Neural progenitor cell (in vitro differentiated cells): ENCODE measurements at regions not wholly inside any gene's neighbourhood (a gene's known extent, or its start where the extent isn't known, plus 50 kb on each side); places are given as distances from the start of the nearest gene placed in this dataset.

Source experiments
- DNase-seq: peaks from one replicate; pipeline ENCODE4 v3.0.0-alpha.2; 2016; ENCODE audit warnings: low spot score
- H2AFZ ChIP-seq: fragments of 200-600 bp; sonication (generic); replicated peaks from 2 replicates; pipeline ENCODE4 v1.6.1; 2016; ENCODE audit warnings: antibody characterized with exemption
- H3F3A ChIP-seq: fragments of 200-600 bp; sonication (generic); 2 replicates; pipeline ENCODE4 v1.6.1; 2016; ENCODE audit warnings: antibody characterized with exemption, low read depth
- H3K27ac ChIP-seq: fragments of 200-600 bp; sonication (generic); 2 replicates; pipeline ENCODE4 v1.5.1; 2016; ENCODE audit warnings: mild to moderate bottlenecking
- H3K27me3 ChIP-seq: fragments of 200-600 bp; sonication (generic); 2 replicates; pipeline ENCODE4 v1.6.1; 2016; ENCODE audit warnings: mild to moderate bottlenecking, moderate library complexity
- H3K36me3 ChIP-seq: fragments of 200-600 bp; sonication (generic); 2 replicates; pipeline ENCODE4 v1.5.1; 2016
- H3K4me1 ChIP-seq: fragments of 200-600 bp; sonication (generic); 2 replicates; pipeline ENCODE4 v1.6.1; 2016; ENCODE audit warnings: mixed run types
- H3K4me2 ChIP-seq: fragments of 200-600 bp; sonication (generic); 2 replicates; pipeline ENCODE4 v1.6.1; 2016
- H3K4me3 ChIP-seq: fragments of 200-600 bp; sonication (generic); 2 replicates; pipeline ENCODE4 v1.5.1; 2016
- H3K79me2 ChIP-seq: fragments of 200-600 bp; sonication (generic); 2 replicates; pipeline ENCODE4 v1.6.1; 2016; ENCODE audit warnings: low read depth
- H3K9ac ChIP-seq: fragments of 200-600 bp; sonication (generic); 2 replicates; pipeline ENCODE4 v1.6.1; 2016
- H3K9me3 ChIP-seq: fragments of 200-600 bp; sonication (generic); 2 replicates; pipeline ENCODE4 v1.5.1; 2016; ENCODE audit warnings: low read depth
- H4K20me1 ChIP-seq: fragments of 200-600 bp; sonication (generic); 2 replicates; pipeline ENCODE4 v1.6.1; 2016; ENCODE audit warnings: low read depth
- H3K27ac Mint-ChIP-seq: 3 replicates; pipeline ENCODE4 v1.8.0; 2021; ENCODE audit warnings: mixed read lengths
- H3K27me3 Mint-ChIP-seq: 2 replicates; pipeline ENCODE4 v1.8.0; 2022; ENCODE audit warnings: low read depth, mild to moderate bottlenecking, inconsistent platforms, moderate library complexity, mixed read lengths; ENCODE audit not compliant: insufficient read depth
- H3K36me3 Mint-ChIP-seq: 3 replicates; pipeline ENCODE4 v1.8.0; 2021; ENCODE audit warnings: mixed read lengths
- H3K4me1 Mint-ChIP-seq: 3 replicates; pipeline ENCODE4 v1.8.0; 2021; ENCODE audit warnings: mixed read lengths
- H3K4me3 Mint-ChIP-seq: 3 replicates; pipeline ENCODE4 v1.8.0; 2021; ENCODE audit warnings: mild to moderate bottlenecking, moderate library complexity, mixed read lengths
- H3K9me3 Mint-ChIP-seq: 3 replicates; pipeline ENCODE4 v1.8.0; 2020; ENCODE audit warnings: mixed read lengths
- EZH2 ChIP-seq: fragments of 200-600 bp; sonication (generic); IDR thresholded peaks from 2 replicates; pipeline ENCODE4 v1.6.1; 2017; ENCODE audit warnings: antibody characterized with exemption, mild to moderate bottlenecking, moderate library complexity
- EZH2phosphoT487 ChIP-seq: fragments of 200-600 bp; sonication (generic); IDR thresholded peaks from 2 replicates; pipeline ENCODE4 v1.6.1; 2017; ENCODE audit warnings: antibody characterized with exemption
- TF ChIP-seq, protein P1 (sequence below): fragments of 200-600 bp; sonication (generic); IDR thresholded peaks from 2 replicates; pipeline ENCODE4 v1.5.1; 2017; ENCODE audit warnings: antibody characterized with exemption, mild to moderate bottlenecking

DNA sequence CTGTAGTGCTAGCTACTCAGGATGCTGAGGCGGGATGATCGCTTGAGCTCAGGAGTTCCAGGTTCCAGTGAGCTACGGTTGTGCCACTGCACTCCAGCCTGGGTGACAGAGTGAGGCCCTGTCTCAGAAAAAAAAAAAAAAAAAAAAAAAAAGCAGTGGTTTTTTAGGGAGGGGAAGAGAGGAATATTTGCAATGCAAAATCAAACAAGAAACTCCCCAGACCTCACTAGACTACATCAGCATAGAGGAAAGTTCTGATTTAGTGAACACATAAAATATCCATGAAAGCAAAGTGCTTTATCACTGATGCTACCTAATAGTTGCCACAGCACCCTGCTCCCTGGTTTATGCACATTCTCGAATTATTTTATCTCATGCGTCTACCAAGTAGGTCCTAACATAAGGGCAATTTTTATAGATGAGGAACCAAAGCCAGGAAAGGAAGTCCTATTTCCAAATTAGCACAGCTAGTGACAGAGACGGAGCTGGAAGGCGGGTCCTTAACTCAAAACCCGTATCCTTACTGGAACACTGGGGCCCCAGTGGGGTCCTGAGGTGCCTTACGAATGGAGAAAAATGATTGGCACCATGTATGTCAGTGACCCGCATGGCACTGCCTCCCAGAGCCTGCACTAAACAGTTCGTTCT is 50.7 kb upstream of the GPR157 start:
- Histone ChIP-seq H3K4me2 (no peak overlapping the region), H2AFZ (no peak overlapping the region), H4K20me1 (no peaks in the 10 kb centered on the region), H3K9ac (no peak overlapping the region), H3K9me3 (no peaks in the 10 kb centered on the region), H3K4me3 (no peak overlapping the region), H3F3A (peaks cover 2% of the 10 kb centered on the region), H3K27me3 (peaks cover 30% of the 10 kb centered on the region), H3K4me1 (peaks cover 8% of the 10 kb centered on the region), H3K27ac (no peak overlapping the region), H3K79me2 (peaks cover 73% of the 10 kb centered on the region), H3K36me3 (no peaks in the 10 kb centered on the region)
- no peaks in the 10 kb centered on the region for H3K36me3 Mint-ChIP-seq
- peaks cover 45% of the 10 kb centered on the region for H3K27me3 Mint-ChIP-seq
- peaks cover 5% of the 10 kb centered on the region for H3K9me3 Mint-ChIP-seq
- H3K4me3 Mint-ChIP-seq: no peak overlapping the region
- DNase-seq: no peak
- H3K4me1 Mint-ChIP-seq: peaks cover 8% of the 10 kb centered on the region
- TF ChIP-seq EZH2: no peak
- TF ChIP-seq EZH2phosphoT487: no peak
- TF ChIP-seq, protein P1, sequence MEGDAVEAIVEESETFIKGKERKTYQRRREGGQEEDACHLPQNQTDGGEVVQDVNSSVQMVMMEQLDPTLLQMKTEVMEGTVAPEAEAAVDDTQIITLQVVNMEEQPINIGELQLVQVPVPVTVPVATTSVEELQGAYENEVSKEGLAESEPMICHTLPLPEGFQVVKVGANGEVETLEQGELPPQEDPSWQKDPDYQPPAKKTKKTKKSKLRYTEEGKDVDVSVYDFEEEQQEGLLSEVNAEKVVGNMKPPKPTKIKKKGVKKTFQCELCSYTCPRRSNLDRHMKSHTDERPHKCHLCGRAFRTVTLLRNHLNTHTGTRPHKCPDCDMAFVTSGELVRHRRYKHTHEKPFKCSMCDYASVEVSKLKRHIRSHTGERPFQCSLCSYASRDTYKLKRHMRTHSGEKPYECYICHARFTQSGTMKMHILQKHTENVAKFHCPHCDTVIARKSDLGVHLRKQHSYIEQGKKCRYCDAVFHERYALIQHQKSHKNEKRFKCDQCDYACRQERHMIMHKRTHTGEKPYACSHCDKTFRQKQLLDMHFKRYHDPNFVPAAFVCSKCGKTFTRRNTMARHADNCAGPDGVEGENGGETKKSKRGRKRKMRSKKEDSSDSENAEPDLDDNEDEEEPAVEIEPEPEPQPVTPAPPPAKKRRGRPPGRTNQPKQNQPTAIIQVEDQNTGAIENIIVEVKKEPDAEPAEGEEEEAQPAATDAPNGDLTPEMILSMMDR: no peak
- H3K27ac Mint-ChIP-seq: no peak overlapping the region

DNA sequence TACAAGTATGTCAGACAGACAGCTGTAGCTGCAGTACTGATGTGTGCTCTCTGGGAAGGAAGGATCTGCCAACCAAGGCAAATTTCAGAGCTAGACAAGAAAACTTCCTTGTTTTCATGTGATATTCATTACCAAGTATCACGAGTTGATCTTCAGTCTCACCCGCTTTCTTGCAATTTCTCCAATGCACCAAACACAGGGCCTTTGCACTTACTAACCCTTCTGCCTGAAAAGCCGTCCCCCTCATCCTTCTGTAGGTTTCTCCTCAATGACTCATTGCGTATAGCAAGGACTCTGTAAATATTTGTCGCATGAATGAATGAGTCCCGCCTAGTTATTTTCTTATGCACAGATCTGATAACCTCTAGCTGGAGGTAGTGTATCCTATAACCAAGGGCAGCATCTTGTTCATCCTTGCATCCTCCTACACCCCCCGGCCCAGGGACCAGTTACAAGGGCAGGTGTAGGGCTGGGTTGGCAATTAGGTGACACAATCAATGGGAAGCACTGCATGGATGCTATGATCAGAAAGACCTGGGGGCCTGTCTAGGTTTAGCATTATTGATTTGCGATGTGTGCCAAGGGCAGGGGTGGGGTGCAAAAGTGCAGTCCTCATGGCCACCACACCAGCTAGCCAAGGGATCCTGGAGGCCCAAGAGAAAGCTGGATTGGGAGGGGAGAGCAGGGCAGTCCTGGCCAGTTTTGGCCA is 51.4 kb upstream of the GPR157 start:
- Histone ChIP-seq H4K20me1 (no peaks in the 10 kb centered on the region), H3K9ac (no peak overlapping the region), H3K4me2 (peak overlapping the region; percentile 95), H3K79me2 (peaks cover 66% of the 10 kb centered on the region), H3K36me3 (no peaks in the 10 kb centered on the region), H3K9me3 (no peaks in the 10 kb centered on the region), H3K4me3 (peak overlapping the region; percentile 65), H3K27ac (no peak overlapping the region), H2AFZ (no peak overlapping the region), H3K4me1 (peaks cover 8% of the 10 kb centered on the region), H3K27me3 (peaks cover 30% of the 10 kb centered on the region), H3F3A (peaks cover 8% of the 10 kb centered on the region)
- Mint-ChIP-seq H3K4me1 (peaks cover 8% of the 10 kb centered on the region), H3K9me3 (no peaks in the 10 kb centered on the region), H3K27me3 (peaks cover 47% of the 10 kb centered on the region), H3K4me3 (no peak overlapping the region), H3K27ac (no peak overlapping the region), H3K36me3 (no peaks in the 10 kb centered on the region)
- TF ChIP-seq EZH2: no peak
- no peak for DNase-seq

DNA sequence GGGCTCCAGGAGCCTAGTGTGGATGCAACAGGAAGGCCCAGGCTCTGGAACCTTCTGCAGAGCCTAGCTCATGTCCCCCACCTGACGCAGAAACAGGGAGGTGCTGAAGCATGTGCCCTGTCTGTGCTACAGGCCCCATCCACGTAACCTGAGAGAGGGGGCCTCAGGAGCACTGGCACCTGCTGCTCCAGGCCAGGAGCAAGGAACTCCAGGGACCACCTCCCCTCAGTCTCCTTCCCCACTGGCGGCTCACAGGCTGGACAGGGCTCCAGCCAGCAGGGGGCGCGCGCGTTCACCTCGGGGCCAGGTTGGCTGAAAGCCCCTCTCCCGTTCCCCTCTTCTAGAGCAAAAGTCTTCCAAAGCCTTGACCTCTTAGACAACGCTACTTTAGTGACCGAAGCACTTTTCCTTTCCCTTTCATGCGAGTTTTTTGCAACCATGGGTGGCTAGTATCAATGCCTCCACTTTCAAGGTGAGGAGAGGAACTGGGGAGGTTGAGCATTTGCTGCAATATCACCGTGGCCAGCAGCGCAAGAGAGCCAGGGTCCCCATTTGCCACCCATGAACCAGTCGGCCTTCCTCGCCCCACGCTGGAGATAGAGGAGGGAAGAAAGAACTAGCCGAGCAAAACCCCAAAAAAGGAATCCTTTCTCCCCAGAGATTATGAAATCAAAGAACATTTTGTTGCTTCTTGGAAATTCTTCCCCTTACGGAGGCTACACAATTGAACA is 52.4 kb upstream of the GPR157 start:
- Histone ChIP-seq H3K9me3 (no peaks in the 10 kb centered on the region), H3K4me1 (peaks cover 8% of the 10 kb centered on the region), H3K9ac (no peak overlapping the region), H3K4me3 (peak overlapping the region; percentile 65), H3K36me3 (no peaks in the 10 kb centered on the region), H4K20me1 (no peaks in the 10 kb centered on the region), H3F3A (peaks cover 8% of the 10 kb centered on the region), H3K4me2 (peak overlapping the region; percentile 95), H3K27me3 (peaks cover 30% of the 10 kb centered on the region), H3K27ac (no peak overlapping the region), H3K79me2 (peaks cover 56% of the 10 kb centered on the region), H2AFZ (peak overlapping the region; percentile 6)
- DNase-seq: peak; percentile 83
- TF ChIP-seq EZH2phosphoT487 (no peak), EZH2 (no peak)
- TF ChIP-seq, protein P1: peak; percentile 99
- Mint-ChIP-seq H3K9me3 (no peaks in the 10 kb centered on the region), H3K4me3 (peak overlapping the region; percentile 76), H3K4me1 (peaks cover 8% of the 10 kb centered on the region), H3K27ac (no peak overlapping the region), H3K36me3 (no peaks in the 10 kb centered on the region), H3K27me3 (peaks cover 47% of the 10 kb centered on the region)
